Common myeloid progenitor, CD34-positive (primary cell): ENCODE measurements at regions not wholly inside any gene's neighbourhood (a gene's known extent, or its start where the extent isn't known, plus 50 kb on each side); places are given as distances from the start of the nearest gene placed in this dataset.

Experiments
- CTCF ChIA-PET: fragments of 350-600 bp; sonication (Branson Sonifier 250); formaldehyde crosslinking; loops from one replicate; lab custom pipeline; 2021; ENCODE audit warnings: antibody characterized with exemption; lab: Charles Lee
- POLR2A ChIA-PET: fragments of 350-600 bp; sonication (Branson Sonifier 250); formaldehyde crosslinking; loops from one replicate; lab custom pipeline; 2021; ENCODE audit warnings: antibody characterized with exemption; lab: Charles Lee
- DNase-seq, 3 donors: peaks; one replicate each; pipeline versions ENCODE4 v3.0.0 to v3.0.0-alpha.2; 2013
- H3K27ac ChIP-seq, 2 experiments: 1 replicate in 1 of 2; 2 replicates in 1 of 2; pipeline ENCODE4 v1.7.0; 2013; ENCODE audit warnings: inconsistent platforms in 2 of 2, low read length in 2 of 2, mild to moderate bottlenecking in 2 of 2, low read depth in 1 of 2, moderate library complexity in 1 of 2; ENCODE audit not compliant: severe bottlenecking in 2 of 2, insufficient read depth in 1 of 2, poor library complexity in 1 of 2
- H3K27me3 ChIP-seq, 5 experiments: replicated peaks in 2 of 5; 1 replicate in 3 of 5; 2 replicates in 2 of 5; pipeline versions ENCODE4 v1.6.1 to v1.7.0; 2013; ENCODE audit warnings: low read length in 4 of 5, mild to moderate bottlenecking in 2 of 5, moderate library complexity in 2 of 5, inconsistent platforms in 1 of 5; ENCODE audit not compliant: insufficient read depth in 5 of 5, control insufficient read depth in 4 of 5
- H3K36me3 ChIP-seq, 4 experiments: 1 replicate in 2 of 4; 2 replicates in 2 of 4; pipeline versions ENCODE4 v1.6.1 to v1.7.0; 2013; ENCODE audit warnings: low read length in 3 of 4, control low read depth in 1 of 4, mild to moderate bottlenecking in 1 of 4; ENCODE audit not compliant: control insufficient read depth in 4 of 4, insufficient read depth in 4 of 4
- H3K4me1 ChIP-seq, 4 experiments: 1 replicate in 3 of 4; 2 replicates in 1 of 4; pipeline versions ENCODE4 v1.6.1 to v1.7.1; 2013; ENCODE audit warnings: low read length in 3 of 4, mild to moderate bottlenecking in 3 of 4, control low read depth in 1 of 4, inconsistent platforms in 1 of 4, moderate library complexity in 1 of 4; ENCODE audit not compliant: control insufficient read depth in 4 of 4, insufficient read depth in 4 of 4; ENCODE audit errors: control extremely low read depth in 1 of 4
- H3K4me3 ChIP-seq, 7 experiments: 1 replicate in 4 of 7; 2 replicates in 3 of 7; pipeline versions ENCODE4 v1.5.1 to v1.7.0; 2013; ENCODE audit warnings: mild to moderate bottlenecking in 7 of 7, low read length in 6 of 7, moderate library complexity in 6 of 7, inconsistent platforms in 2 of 7, low read depth in 2 of 7, control low read depth in 1 of 7; ENCODE audit not compliant: insufficient read depth in 4 of 7, control insufficient read depth in 1 of 7; ENCODE audit errors: extremely low read depth in 1 of 7
- H3K9me3 ChIP-seq, 5 experiments: 1 replicate in 4 of 5; 2 replicates in 1 of 5; pipeline versions ENCODE4 v1.6.1 to v1.7.1; 2013; ENCODE audit warnings: low read length in 4 of 5, mild to moderate bottlenecking in 2 of 5, inconsistent platforms in 1 of 5, low read depth in 1 of 5, moderate library complexity in 1 of 5; ENCODE audit not compliant: control insufficient read depth in 4 of 5, insufficient read depth in 2 of 5; ENCODE audit errors: control extremely low read depth in 1 of 5
- WGBS: methylation state at CpG from one replicate; pipeline ENCODE4 v1.1.5; 2013; ENCODE audit not compliant: insufficient coverage; 5-methylcytosine and 5-hydroxymethylcytosine counted together

GRCh38 chr10:98332623-98333269, 64.8 kb upstream of the LOXL4 start:
- Histone ChIP-seq H3K36me3 (no peaks in the 10 kb centered on the region), H3K4me1 (no peaks in the 10 kb centered on the region), H3K27ac (no peak overlapping the region), H3K9me3 (peaks cover 0 to 3% (median 0%) of the 10 kb centered on the region in 5 experiments), H3K4me3 (no peak overlapping the region), H3K27me3 (peaks cover 0 to 16% (median 0%) of the 10 kb centered on the region in 5 experiments)
- no peak for DNase-seq
- CTCF ChIA-PET: interaction anchor here (1.0 to 1.9 kb wide), 2 partner anchors 18 to 67 kb away, joined by 3 to 8 read pairs; no protein-coding TSS in a partner anchor
- WGBS: 95% methylated on average over 5 of the region's 8 CpGs
- POLR2A ChIA-PET: no interaction called here

DNA sequence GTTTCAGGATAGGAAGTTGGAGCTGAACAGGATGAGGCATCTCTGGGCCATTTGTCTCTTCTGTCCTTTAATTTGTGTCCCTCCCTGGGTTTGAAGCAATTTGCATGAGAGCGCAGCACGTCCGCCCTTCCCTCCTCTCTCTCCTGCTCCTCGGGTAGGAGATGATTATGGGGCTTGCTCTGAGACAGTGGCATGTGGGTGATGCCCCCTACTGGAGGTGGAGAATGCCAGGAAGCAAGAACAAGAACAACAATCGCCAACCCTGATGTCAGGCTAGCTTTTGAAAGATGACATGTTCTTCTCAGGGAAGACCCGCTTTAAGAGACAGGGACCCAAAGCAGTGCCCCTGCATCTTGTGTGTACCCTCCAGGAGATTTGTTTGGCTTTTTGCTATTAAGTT, 63.9 kb upstream of the LOXL4 start:
- ChIA-PET POLR2A (no interaction called here), CTCF (interaction anchor here (0.9 to 1.9 kb wide), 5 partner anchors 9 to 84 kb away, joined by 3 to 8 read pairs (median 3); no protein-coding TSS in a partner anchor)
- peaks cover 0 to 3% (median 0%) of the 10 kb centered on the region in 5 experiments for H3K9me3 ChIP-seq
- 92% methylated on average over 2 of the region's 6 CpGs for WGBS
- no peaks in the 10 kb centered on the region for H3K4me1 ChIP-seq
- no peak overlapping the region for H3K4me3 ChIP-seq
- H3K27ac ChIP-seq: no peak overlapping the region
- DNase-seq: peak; percentile 14 to 50 (median 43)
- H3K27me3 ChIP-seq: peaks cover 0 to 16% (median 0%) of the 10 kb centered on the region in 5 experiments
- H3K36me3 ChIP-seq: no peaks in the 10 kb centered on the region

DNA sequence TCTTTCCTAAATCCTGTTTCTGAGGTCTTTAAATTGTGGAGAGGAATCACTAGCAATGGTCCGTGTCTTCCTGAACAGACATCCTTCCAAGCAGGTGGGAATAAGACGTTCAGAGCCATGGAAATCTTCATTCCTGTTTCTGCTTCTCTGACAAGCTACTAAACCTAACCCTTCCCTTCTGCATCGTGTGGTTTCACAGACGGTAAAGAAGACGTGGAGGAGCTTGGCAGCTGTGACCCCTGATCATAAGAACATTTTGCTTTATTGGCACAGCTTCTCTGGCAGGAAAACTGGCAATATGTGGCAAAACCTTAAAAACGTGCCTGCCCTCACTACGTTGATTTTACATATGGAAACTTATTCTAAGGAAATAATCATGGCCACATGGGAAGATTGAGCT, 63.0 kb upstream of the LOXL4 start:
- 83% methylated on average over 6 of the region's 7 CpGs for WGBS
- Histone ChIP-seq H3K4me1 (no peaks in the 10 kb centered on the region), H3K4me3 (no peak overlapping the region), H3K27me3 (peaks cover 0 to 16% (median 0%) of the 10 kb centered on the region in 5 experiments), H3K27ac (no peak overlapping the region), H3K9me3 (peaks cover 0 to 3% (median 0%) of the 10 kb centered on the region in 5 experiments), H3K36me3 (no peaks in the 10 kb centered on the region)
- POLR2A ChIA-PET: no interaction called here
- DNase-seq: no peak
- CTCF ChIA-PET: interaction anchor here (0.9 to 1.9 kb wide), 4 partner anchors 8 to 85 kb away, joined by 3 to 8 read pairs (median 6); no protein-coding TSS in a partner anchor

- ChIA-PET CTCF (no interaction called here), POLR2A (no interaction called here)
- H3K9me3 ChIP-seq: peaks cover 0 to 3% (median 0%) of the 10 kb centered on the region in 5 experiments
- WGBS: 100% methylated on average over 1 of the region's 1 CpG
- H3K4me3 ChIP-seq: no peak overlapping the region
- peaks cover 0 to 13% (median 0%) of the 10 kb centered on the region in 5 experiments for H3K27me3 ChIP-seq
- H3K4me1 ChIP-seq: peaks cover 0 to 4% (median under 1%) of the 10 kb centered on the region in 4 experiments
- no peaks in the 10 kb centered on the region for H3K36me3 ChIP-seq
- H3K27ac ChIP-seq: no peak overlapping the region
- DNase-seq: no peak
These were observed 60.6 kb upstream of the LOXL4 start for GRCh38 chr10:98328640-98329039.

GRCh38 chr10:98328163-98328562, 60.2 kb upstream of the LOXL4 start:
- DNase-seq: no peak
- CTCF ChIA-PET: interaction anchor here (1.2 kb wide), 1 partner anchor 12 kb away, joined by 3 read pairs; no protein-coding TSS in a partner anchor
- Histone ChIP-seq H3K27ac (no peak overlapping the region), H3K4me1 (peaks cover 0 to 9% (median 5%) of the 10 kb centered on the region in 4 experiments), H3K36me3 (no peaks in the 10 kb centered on the region), H3K4me3 (no peak overlapping the region), H3K27me3 (peaks cover 0 to 13% (median 0%) of the 10 kb centered on the region in 5 experiments), H3K9me3 (peaks cover 0 to 3% (median 0%) of the 10 kb centered on the region in 5 experiments)
- POLR2A ChIA-PET: no interaction called here
- WGBS: 100% methylated on average over 2 of the region's 3 CpGs

- DNase-seq: no peak
- H3K27ac ChIP-seq: no peak overlapping the region
- 67% methylated on average over 12 of the region's 15 CpGs for WGBS
- H3K9me3 ChIP-seq: peaks cover 0 to 3% (median 0%) of the 10 kb centered on the region in 5 experiments
- no peak overlapping the region for H3K4me3 ChIP-seq
- POLR2A ChIA-PET: no interaction called here
- H3K4me1 ChIP-seq: peaks cover 0 to 18% (median 7%) of the 10 kb centered on the region in 4 experiments
- no peaks in the 10 kb centered on the region for H3K36me3 ChIP-seq
- H3K27me3 ChIP-seq: peaks cover 0 to 8% (median 0%) of the 10 kb centered on the region in 5 experiments
- CTCF ChIA-PET: interaction anchor here (0.6 to 1.7 kb wide), 4 partner anchors 10 to 64 kb away, joined by 3 to 5 read pairs (median 4); no protein-coding TSS in a partner anchor
These were observed 58.6 kb upstream of the LOXL4 start for GRCh38 chr10:98326621-98327027.
